ENCODE measurements at regions not wholly inside any gene's neighbourhood (a gene's known extent, or its start where the extent isn't known, plus 50 kb on each side); places are given as distances from the start of the nearest gene placed in this dataset.

DNA sequence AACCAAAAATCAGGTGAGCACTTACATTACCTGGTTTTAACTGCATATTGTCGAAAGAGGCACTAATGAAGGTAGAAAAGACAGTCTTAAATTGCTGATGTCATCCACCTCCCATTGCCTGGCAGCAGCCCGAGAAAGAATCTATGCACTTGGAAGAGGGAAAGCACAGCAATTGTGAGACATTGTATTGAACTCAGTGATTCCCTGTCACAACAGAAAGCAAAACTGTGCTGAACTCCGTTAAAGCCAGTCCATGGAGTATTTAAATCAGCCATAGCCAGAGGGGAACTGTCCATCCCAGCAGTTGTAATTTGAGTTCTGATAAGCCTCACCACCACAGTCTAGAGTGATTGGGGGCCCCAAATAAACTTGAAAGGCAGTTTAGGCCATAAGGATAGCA lies 466.6 kb upstream of the PCDH9 start:
- ChIA-PET POLR2A (no interaction called here), SMC1A (ENCODE audit: uncharacterized antibody, unreplicated experiment) (no interaction called here), RAD21 (ENCODE audit: unreplicated experiment) (no interaction called here), CTCF (no interaction called here)
- FAIRE-seq: no peak
- H3K4me3 ChIP-seq: no peak overlapping the region
- H3K36me3 ChIP-seq (ENCODE audit: control insufficient read depth in 2 of 2, insufficient read depth in 2 of 2, low read length in 1 of 2): no peaks in the 10 kb centered on the region
- no peaks in the 10 kb centered on the region for H3K79me2 ChIP-seq (ENCODE audit: control insufficient read depth, insufficient read depth, low read length)
- no peak overlapping the region for H2AFZ ChIP-seq (ENCODE audit: control insufficient read depth, low read depth, low read length)
- no peak for ATAC-seq
- no peaks in the 10 kb centered on the region for H3K27me3 ChIP-seq (replicated peaks in 1 of 2; ENCODE audit: control insufficient read depth in 2 of 2, insufficient read depth in 2 of 2, low read length in 1 of 2)
- 16% methylated on average over 3 of the region's 3 CpGs for WGBS (ENCODE audit: insufficient coverage, insufficient replicate concordance, low lambda C conversion rate, missing lambda C conversion rate)
- no peaks in the 10 kb centered on the region for H3K4me1 ChIP-seq (ENCODE audit: control insufficient read depth, insufficient read depth, low read length)
- no peaks in the 10 kb centered on the region for H4K20me1 ChIP-seq (ENCODE audit: control insufficient read depth, insufficient read depth)
- in situ Hi-C loops (cut with MboI): no loop called here
- DNase-seq (ENCODE audit: low read depth, low spot score): no peak
- H3K27ac ChIP-seq (ENCODE audit: control insufficient read depth, insufficient read depth): no peak overlapping the region
- no peak overlapping the region for H3K4me2 ChIP-seq (ENCODE audit: control insufficient read depth, insufficient read depth)
- H3K9me3 ChIP-seq (replicated peaks; ENCODE audit: control insufficient read depth, insufficient read depth, low read length): no peaks in the 10 kb centered on the region; the same call in 2 of the 3 replicates
- intact Hi-C loops (cut with micrococcal nuclease; ENCODE audit: unreplicated experiment): no loop called here
- no peak overlapping the region for H3K9ac ChIP-seq (ENCODE audit: control insufficient read depth, insufficient read depth, low read length)
- no TSS peak for BruUV-seq (replicated peaks)
- TF ChIP-seq ZBED1 (IDR thresholded peaks at IDR 0.05; ENCODE audit: borderline replicate concordance) (no peak), POLR2AphosphoS2 (IDR thresholded peaks at IDR 0.05; ENCODE audit: low read depth, low read length) (no peak), TAF1 (IDR thresholded peaks at IDR 0.05; ENCODE audit: borderline replicate concordance, low read depth, low read length) (no peak), ATF7 (IDR thresholded peaks at IDR 0.05; ENCODE audit: low read depth) (no peak), PAX5 (IDR thresholded peaks at IDR 0.05; ENCODE audit: borderline replicate concordance, low read depth, low read length) (no peak), SUZ12 (IDR thresholded peaks at IDR 0.05; ENCODE audit: unreplicated experiment) (no peak), EZH2 (IDR thresholded peaks at IDR 0.05; ENCODE audit: borderline replicate concordance, control insufficient read depth, low read depth, low read length) (no peak), RAD51 (IDR thresholded peaks at IDR 0.05) (no peak), SMARCA5 (IDR thresholded peaks at IDR 0.05) (no peak), GATAD2B (conservative IDR thresholded peaks at IDR 0.05; ENCODE audit: low read depth) (no peak), NR2C1 (IDR thresholded peaks at IDR 0.05) (no peak), NBN (IDR thresholded peaks at IDR 0.05) (no peak), PAX8 (IDR thresholded peaks at IDR 0.05) (no peak), SP1 (IDR thresholded peaks at IDR 0.05; ENCODE audit: low read depth, low read length) (no peak)
- TF ChIP-seq, protein P1, sequence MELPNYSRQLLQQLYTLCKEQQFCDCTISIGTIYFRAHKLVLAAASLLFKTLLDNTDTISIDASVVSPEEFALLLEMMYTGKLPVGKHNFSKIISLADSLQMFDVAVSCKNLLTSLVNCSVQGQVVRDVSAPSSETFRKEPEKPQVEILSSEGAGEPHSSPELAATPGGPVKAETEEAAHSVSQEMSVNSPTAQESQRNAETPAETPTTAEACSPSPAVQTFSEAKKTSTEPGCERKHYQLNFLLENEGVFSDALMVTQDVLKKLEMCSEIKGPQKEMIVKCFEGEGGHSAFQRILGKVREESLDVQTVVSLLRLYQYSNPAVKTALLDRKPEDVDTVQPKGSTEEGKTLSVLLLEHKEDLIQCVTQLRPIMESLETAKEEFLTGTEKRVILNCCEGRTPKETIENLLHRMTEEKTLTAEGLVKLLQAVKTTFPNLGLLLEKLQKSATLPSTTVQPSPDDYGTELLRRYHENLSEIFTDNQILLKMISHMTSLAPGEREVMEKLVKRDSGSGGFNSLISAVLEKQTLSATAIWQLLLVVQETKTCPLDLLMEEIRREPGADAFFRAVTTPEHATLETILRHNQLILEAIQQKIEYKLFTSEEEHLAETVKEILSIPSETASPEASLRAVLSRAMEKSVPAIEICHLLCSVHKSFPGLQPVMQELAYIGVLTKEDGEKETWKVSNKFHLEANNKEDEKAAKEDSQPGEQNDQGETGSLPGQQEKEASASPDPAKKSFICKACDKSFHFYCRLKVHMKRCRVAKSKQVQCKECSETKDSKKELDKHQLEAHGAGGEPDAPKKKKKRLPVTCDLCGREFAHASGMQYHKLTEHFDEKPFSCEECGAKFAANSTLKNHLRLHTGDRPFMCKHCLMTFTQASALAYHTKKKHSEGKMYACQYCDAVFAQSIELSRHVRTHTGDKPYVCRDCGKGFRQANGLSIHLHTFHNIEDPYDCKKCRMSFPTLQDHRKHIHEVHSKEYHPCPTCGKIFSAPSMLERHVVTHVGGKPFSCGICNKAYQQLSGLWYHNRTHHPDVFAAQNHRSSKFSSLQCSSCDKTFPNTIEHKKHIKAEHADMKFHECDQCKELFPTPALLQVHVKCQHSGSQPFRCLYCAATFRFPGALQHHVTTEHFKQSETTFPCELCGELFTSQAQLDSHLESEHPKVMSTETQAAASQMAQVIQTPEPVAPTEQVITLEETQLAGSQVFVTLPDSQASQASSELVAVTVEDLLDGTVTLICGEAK (IDR thresholded peaks at IDR 0.05; ENCODE audit: borderline replicate concordance): no peak
- TF ChIP-seq, protein P2, sequence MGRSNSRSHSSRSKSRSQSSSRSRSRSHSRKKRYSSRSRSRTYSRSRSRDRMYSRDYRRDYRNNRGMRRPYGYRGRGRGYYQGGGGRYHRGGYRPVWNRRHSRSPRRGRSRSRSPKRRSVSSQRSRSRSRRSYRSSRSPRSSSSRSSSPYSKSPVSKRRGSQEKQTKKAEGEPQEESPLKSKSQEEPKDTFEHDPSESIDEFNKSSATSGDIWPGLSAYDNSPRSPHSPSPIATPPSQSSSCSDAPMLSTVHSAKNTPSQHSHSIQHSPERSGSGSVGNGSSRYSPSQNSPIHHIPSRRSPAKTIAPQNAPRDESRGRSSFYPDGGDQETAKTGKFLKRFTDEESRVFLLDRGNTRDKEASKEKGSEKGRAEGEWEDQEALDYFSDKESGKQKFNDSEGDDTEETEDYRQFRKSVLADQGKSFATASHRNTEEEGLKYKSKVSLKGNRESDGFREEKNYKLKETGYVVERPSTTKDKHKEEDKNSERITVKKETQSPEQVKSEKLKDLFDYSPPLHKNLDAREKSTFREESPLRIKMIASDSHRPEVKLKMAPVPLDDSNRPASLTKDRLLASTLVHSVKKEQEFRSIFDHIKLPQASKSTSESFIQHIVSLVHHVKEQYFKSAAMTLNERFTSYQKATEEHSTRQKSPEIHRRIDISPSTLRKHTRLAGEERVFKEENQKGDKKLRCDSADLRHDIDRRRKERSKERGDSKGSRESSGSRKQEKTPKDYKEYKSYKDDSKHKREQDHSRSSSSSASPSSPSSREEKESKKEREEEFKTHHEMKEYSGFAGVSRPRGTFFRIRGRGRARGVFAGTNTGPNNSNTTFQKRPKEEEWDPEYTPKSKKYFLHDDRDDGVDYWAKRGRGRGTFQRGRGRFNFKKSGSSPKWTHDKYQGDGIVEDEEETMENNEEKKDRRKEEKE (IDR thresholded peaks at IDR 0.05): no peak
- TF ChIP-seq, protein P3, sequence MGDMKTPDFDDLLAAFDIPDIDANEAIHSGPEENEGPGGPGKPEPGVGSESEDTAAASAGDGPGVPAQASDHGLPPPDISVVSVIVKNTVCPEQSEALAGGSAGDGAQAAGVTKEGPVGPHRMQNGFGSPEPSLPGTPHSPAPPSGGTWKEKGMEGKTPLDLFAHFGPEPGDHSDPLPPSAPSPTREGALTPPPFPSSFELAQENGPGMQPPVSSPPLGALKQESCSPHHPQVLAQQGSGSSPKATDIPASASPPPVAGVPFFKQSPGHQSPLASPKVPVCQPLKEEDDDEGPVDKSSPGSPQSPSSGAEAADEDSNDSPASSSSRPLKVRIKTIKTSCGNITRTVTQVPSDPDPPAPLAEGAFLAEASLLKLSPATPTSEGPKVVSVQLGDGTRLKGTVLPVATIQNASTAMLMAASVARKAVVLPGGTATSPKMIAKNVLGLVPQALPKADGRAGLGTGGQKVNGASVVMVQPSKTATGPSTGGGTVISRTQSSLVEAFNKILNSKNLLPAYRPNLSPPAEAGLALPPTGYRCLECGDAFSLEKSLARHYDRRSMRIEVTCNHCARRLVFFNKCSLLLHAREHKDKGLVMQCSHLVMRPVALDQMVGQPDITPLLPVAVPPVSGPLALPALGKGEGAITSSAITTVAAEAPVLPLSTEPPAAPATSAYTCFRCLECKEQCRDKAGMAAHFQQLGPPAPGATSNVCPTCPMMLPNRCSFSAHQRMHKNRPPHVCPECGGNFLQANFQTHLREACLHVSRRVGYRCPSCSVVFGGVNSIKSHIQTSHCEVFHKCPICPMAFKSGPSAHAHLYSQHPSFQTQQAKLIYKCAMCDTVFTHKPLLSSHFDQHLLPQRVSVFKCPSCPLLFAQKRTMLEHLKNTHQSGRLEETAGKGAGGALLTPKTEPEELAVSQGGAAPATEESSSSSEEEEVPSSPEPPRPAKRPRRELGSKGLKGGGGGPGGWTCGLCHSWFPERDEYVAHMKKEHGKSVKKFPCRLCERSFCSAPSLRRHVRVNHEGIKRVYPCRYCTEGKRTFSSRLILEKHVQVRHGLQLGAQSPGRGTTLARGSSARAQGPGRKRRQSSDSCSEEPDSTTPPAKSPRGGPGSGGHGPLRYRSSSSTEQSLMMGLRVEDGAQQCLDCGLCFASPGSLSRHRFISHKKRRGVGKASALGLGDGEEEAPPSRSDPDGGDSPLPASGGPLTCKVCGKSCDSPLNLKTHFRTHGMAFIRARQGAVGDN (IDR thresholded peaks at IDR 0.05): no peak
